Tibial nerve (tissue), 4 donors: ENCODE measurements at regions not wholly inside any gene's neighbourhood (a gene's known extent, or its start where the extent isn't known, plus 50 kb on each side); places are given as distances from the start of the nearest gene placed in this dataset.

Source experiments
- DNase-seq, 2 donors: peaks; one replicate each; pipeline ENCODE4 v3.0.0-alpha.2; 2019; ENCODE audit warnings: low spot score in 2 of 2
- H3K27ac ChIP-seq, 4 donors: fragments of 200-600 bp; sonication (generic) in 3 of 4; one replicate each; pipeline ENCODE4 v1.5.1; 2017 to 2019; ENCODE audit warnings: mild to moderate bottlenecking in 1 of 4
- H3K27me3 ChIP-seq, 2 donors: fragments of 200-600 bp; sonication (generic) in 1 of 2; one replicate each; pipeline versions ENCODE4 v1.5.1 to v1.6.0; 2017 to 2019
- H3K36me3 ChIP-seq, 3 donors: fragments of 200-600 bp; sonication (generic); one replicate each; pipeline ENCODE4 v1.5.1; 2018 to 2019
- H3K4me1 ChIP-seq, 4 donors: fragments of 200-600 bp; sonication (generic) in 3 of 4; one replicate each; pipeline ENCODE4 v1.5.1; 2017 to 2019
- H3K4me3 ChIP-seq, 4 donors: fragments of 200-600 bp; sonication (generic) in 3 of 4; one replicate each; pipeline ENCODE4 v1.5.1; 2017 to 2019; ENCODE audit warnings: mild to moderate bottlenecking in 1 of 4, moderate library complexity in 1 of 4
- H3K9me3 ChIP-seq, 4 donors: fragments of 200-600 bp; sonication (generic) in 3 of 4; one replicate each; pipeline ENCODE4 v1.5.1; 2017 to 2019
- CTCF ChIP-seq, 5 experiments: fragments of 200-600 bp in 3 of 5; fragments of 450-650 bp in 2 of 5; sonication (generic) in 3 of 5; IDR thresholded peaks; one replicate each; pipeline ENCODE4 v1.5.1; 2016 to 2019; ENCODE audit warnings: antibody characterized with exemption in 5 of 5, mild to moderate bottlenecking in 3 of 5, moderate library complexity in 2 of 5
- EP300 ChIP-seq, 2 donors: sonication (generic); formaldehyde crosslinking; IDR thresholded peaks; one replicate each; pipeline ENCODE4 v1.6.1; 2017; ENCODE audit warnings: antibody characterized with exemption in 2 of 2, mild to moderate bottlenecking in 1 of 2
- POLR2A ChIP-seq, 2 donors: fragments of 450-650 bp; IDR thresholded peaks; one replicate each; pipeline ENCODE4 v1.6.1; 2017; ENCODE audit warnings: antibody characterized with exemption in 2 of 2, mild to moderate bottlenecking in 2 of 2, moderate library complexity in 2 of 2
- WGBS, 2 donors: methylation state at CpG; one replicate each; pipeline ENCODE4 v1.1.5; 2018; 5-methylcytosine and 5-hydroxymethylcytosine counted together

DNA sequence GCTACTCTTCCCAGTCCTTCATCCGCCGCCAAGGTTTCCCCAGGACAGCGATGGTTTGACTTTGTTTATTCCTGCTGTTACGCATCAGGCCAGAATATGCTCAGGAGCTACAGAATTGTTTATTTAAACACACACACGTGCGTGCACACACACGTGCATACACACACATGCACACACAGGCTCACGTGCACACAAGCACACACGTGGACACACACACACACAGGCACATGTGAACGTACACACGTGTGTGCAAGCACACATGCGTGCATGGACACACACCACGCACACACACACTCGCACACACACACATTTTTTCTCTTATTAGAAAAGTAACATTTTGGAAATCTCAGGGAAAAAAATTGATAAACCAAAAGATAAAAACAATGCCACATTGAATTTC is 64.6 kb upstream of the UST start:
- H3K4me1 ChIP-seq, result no peaks in the 10 kb centered on the region
- no peak overlapping the region for H3K27ac ChIP-seq
- DNase-seq, result no peak
- no peaks in the 10 kb centered on the region for H3K27me3 ChIP-seq
- no peak overlapping the region for H3K4me3 ChIP-seq
- no peaks in the 10 kb centered on the region for H3K36me3 ChIP-seq
- no peaks in the 10 kb centered on the region for H3K9me3 ChIP-seq
- TF ChIP-seq POLR2A (IDR thresholded peaks at IDR 0.05) (no peak), CTCF (IDR thresholded peaks at IDR 0.05) (no peak), EP300 (IDR thresholded peaks at IDR 0.05) (no peak)
- WGBS, 2 donors, result 83 to 92% methylated on average over 13 to 14 of the region's 14 CpGs

DNA sequence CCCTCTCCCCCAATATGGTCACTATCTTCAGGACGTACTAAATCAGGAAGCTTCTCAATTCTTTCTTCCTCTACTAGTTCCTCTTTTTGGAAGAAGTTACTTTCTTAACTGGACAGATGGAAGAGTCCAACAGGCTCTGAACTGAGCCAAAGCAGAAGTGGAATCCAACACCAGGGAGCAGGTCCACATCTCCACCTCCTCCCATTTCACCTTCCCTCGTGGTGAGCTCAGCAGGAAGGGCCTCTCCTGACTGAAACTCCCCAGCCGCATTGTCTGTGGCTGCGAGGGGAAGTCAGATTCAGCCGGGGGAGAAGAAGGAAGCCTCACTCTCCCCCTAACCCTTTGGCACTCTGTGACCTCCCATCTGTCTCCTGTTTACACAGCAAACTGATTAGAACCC is 63.8 kb upstream of the UST start:
- no peak overlapping the region for H3K4me3 ChIP-seq
- DNase-seq, result no peak
- 44 to 52% methylated on average over 5 of the region's 5 CpGs for WGBS, 2 donors
- H3K27ac ChIP-seq, result no peak overlapping the region
- TF ChIP-seq EP300 (IDR thresholded peaks at IDR 0.05), result no peak
- TF ChIP-seq POLR2A (IDR thresholded peaks at IDR 0.05), result no peak
- TF ChIP-seq CTCF (IDR thresholded peaks at IDR 0.05), result no peak
- H3K27me3 ChIP-seq, result no peaks in the 10 kb centered on the region
- no peaks in the 10 kb centered on the region for H3K9me3 ChIP-seq
- H3K4me1 ChIP-seq, result no peaks in the 10 kb centered on the region
- H3K36me3 ChIP-seq, result no peaks in the 10 kb centered on the region

DNA sequence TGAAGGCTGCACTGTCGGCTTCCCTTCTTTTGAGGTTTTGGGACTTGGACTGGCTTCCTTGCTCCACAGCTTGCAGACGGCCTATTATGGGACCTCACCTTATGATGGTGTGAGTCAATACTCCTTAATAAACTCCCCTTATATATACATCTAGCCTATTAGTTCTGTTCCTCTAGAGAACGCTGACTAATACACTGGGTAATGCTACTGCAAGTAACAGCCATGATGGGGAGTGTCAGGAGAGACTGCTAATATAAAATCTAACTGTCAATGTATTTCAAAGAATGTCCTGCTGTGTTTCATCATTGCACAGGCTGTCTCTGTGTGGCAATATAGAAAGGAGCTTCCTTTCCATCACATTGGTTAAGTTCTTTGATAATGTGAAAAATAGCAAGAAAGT is 57.7 kb upstream of the UST start:
- Histone ChIP-seq H3K4me1 (no peaks in the 10 kb centered on the region), H3K36me3 (no peaks in the 10 kb centered on the region), H3K27ac (no peak overlapping the region), H3K9me3 (no peaks in the 10 kb centered on the region), H3K27me3 (no peaks in the 10 kb centered on the region), H3K4me3 (no peak overlapping the region)
- 62 to 94% methylated on average over 3 of the region's 3 CpGs for WGBS, 2 donors
- DNase-seq, result no peak
- TF ChIP-seq POLR2A (IDR thresholded peaks at IDR 0.05) (no peak), EP300 (IDR thresholded peaks at IDR 0.05) (no peak), CTCF (IDR thresholded peaks at IDR 0.05) (no peak)

DNA sequence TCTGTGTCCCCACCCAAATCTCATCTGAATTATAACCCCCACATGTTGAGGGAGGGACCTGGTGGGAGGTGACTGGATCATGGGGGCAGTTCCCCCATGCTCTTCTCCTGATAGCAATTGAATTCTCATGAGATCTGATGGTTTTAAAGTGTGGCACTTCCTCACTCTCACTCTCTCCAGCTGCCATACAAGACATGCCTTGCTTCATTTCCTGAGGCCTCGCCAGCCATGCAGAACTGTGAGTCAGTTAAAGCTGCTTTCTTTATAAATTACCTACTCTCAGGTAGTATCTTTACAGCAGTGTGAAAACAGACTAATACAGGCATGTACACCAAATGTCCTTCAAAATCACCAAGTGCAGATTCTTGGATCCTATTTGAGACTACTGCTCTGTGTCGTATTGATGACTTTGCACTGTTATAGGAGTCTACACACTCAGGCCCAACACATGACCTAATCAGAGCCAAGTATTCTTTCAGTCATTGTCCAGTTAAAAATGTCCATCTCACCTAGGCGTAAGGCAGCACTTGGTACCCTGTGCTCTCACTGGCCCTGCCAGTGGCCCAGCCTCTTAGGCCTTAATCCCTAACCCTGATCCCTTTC is 52.8 kb upstream of the UST start:
- no peaks in the 10 kb centered on the region for H3K27me3 ChIP-seq
- no peak overlapping the region for H3K27ac ChIP-seq
- TF ChIP-seq CTCF (IDR thresholded peaks at IDR 0.05), result no peak
- TF ChIP-seq EP300 (IDR thresholded peaks at IDR 0.05), result no peak
- no peak for TF ChIP-seq POLR2A (IDR thresholded peaks at IDR 0.05)
- WGBS, 2 donors, result 89 to 96% methylated on average over 3 of the region's 3 CpGs
- H3K4me3 ChIP-seq, result no peak overlapping the region
- no peak for DNase-seq
- H3K36me3 ChIP-seq, result no peaks in the 10 kb centered on the region
- peaks cover 0 to 2% (median under 1%) of the 10 kb centered on the region in 4 donors for H3K4me1 ChIP-seq
- H3K9me3 ChIP-seq, result no peaks in the 10 kb centered on the region
